GM23338 (cell line): ENCODE measurements at regions not wholly inside any gene's neighbourhood (a gene's known extent, or its start where the extent isn't known, plus 50 kb on each side); places are given as distances from the start of the nearest gene placed in this dataset.

ENCODE experiments used
- ATAC-seq: fragments of 200-7000 bp; cut with Tn5 transposase; 3 replicates; pipeline ENCODE4 v1.9.1; 2020
- DNase-seq: peaks from one replicate; pipeline ENCODE4 v3.0.0-alpha.2; 2015; ENCODE audit warnings: low spot score
- H2AFZ ChIP-seq: fragments of 200-600 bp; sonication (generic); 2 replicates; pipeline ENCODE4 v1.8.0; 2016; ENCODE audit warnings: antibody characterized with exemption, mild to moderate bottlenecking, moderate library complexity
- H3F3A ChIP-seq: fragments of 200-600 bp; sonication (generic); replicated peaks from 2 replicates; pipeline ENCODE4 v1.8.0; 2017; ENCODE audit warnings: antibody characterized with exemption, mixed run types, low read depth
- H3K27ac ChIP-seq: fragments of 200-600 bp; sonication (generic); 2 replicates; pipeline ENCODE4 v1.6.1; 2016; ENCODE audit warnings: low read depth
- H3K27me3 ChIP-seq: fragments of 200-600 bp; sonication (generic); 2 replicates; pipeline ENCODE4 v1.8.0; 2016; ENCODE audit warnings: mild to moderate bottlenecking, mixed run types, moderate library complexity; ENCODE audit not compliant: insufficient read depth
- H3K36me3 ChIP-seq: fragments of 200-600 bp; sonication (generic); 2 replicates; pipeline ENCODE4 v1.8.0; 2016; ENCODE audit warnings: mild to moderate bottlenecking; ENCODE audit not compliant: insufficient read depth
- H3K4me1 ChIP-seq: fragments of 200-600 bp; sonication (generic); 2 replicates; pipeline ENCODE4 v1.8.0; 2016; ENCODE audit warnings: mild to moderate bottlenecking, moderate library complexity; ENCODE audit not compliant: insufficient read depth
- H3K4me2 ChIP-seq: fragments of 200-600 bp; sonication (generic); 2 replicates; pipeline ENCODE4 v1.7.1; 2017; ENCODE audit warnings: mixed run types
- H3K4me3 ChIP-seq: fragments of 200-600 bp; sonication (generic); 2 replicates; pipeline ENCODE4 v1.6.1; 2016; ENCODE audit warnings: mixed run types
- H3K79me2 ChIP-seq: fragments of 200-600 bp; sonication (generic); replicated peaks from 2 replicates; pipeline ENCODE4 v1.8.0; 2017; ENCODE audit warnings: mild to moderate bottlenecking; ENCODE audit not compliant: insufficient read depth
- H3K9me2 ChIP-seq: fragments of 200-600 bp; sonication (generic); 2 replicates; pipeline ENCODE4 v1.8.0; 2017; ENCODE audit not compliant: insufficient read depth
- H4K20me1 ChIP-seq: fragments of 200-600 bp; sonication (generic); replicated peaks from 2 replicates; pipeline ENCODE4 v1.8.0; 2017; ENCODE audit warnings: mild to moderate bottlenecking; ENCODE audit not compliant: insufficient read depth
- H3K27ac Mint-ChIP-seq: 2 replicates; pipeline ENCODE4 v1.8.0; 2020; ENCODE audit warnings: inconsistent platforms, mild to moderate bottlenecking, moderate library complexity, mixed read lengths
- H3K27me3 Mint-ChIP-seq: 3 replicates; pipeline ENCODE4 v1.8.0; 2022; ENCODE audit warnings: low read depth, mild to moderate bottlenecking, moderate library complexity, mixed read lengths, inconsistent platforms; ENCODE audit not compliant: insufficient read depth, poor library complexity
- H3K36me3 Mint-ChIP-seq: 3 replicates; pipeline ENCODE4 v1.8.0; 2021; ENCODE audit warnings: low read depth, mild to moderate bottlenecking, inconsistent platforms, moderate library complexity, mixed read lengths
- H3K4me1 Mint-ChIP-seq: 3 replicates; pipeline ENCODE4 v1.8.0; 2020; ENCODE audit warnings: mild to moderate bottlenecking, inconsistent platforms, mixed read lengths
- H3K4me3 Mint-ChIP-seq: 3 replicates; pipeline ENCODE4 v1.8.0; 2021; ENCODE audit warnings: moderate library complexity, mild to moderate bottlenecking, inconsistent platforms, mixed read lengths
- H3K9me3 Mint-ChIP-seq: 3 replicates; pipeline ENCODE4 v1.8.0; 2020; ENCODE audit warnings: moderate library complexity, mild to moderate bottlenecking, inconsistent platforms, mixed read lengths
- CREB1 ChIP-seq: fragments of 250-450 bp; sonication (Bioruptor Pico); IDR thresholded peaks from 2 replicates; pipeline ENCODE4 v1.5.0; 2020; ENCODE audit warnings: low read depth, mild to moderate bottlenecking, moderate library complexity
- CTCF ChIP-seq, 2 experiments: fragments of 200-600 bp in 1 of 2; sonication (generic) in 1 of 2; conservative IDR thresholded peaks; 2 replicates each; pipeline versions ENCODE4 v1.5.1 to v1.6.1; 2016 to 2017; ENCODE audit warnings: antibody characterized with exemption in 2 of 2, low read depth in 2 of 2, mild to moderate bottlenecking in 2 of 2, moderate library complexity in 1 of 2
- ETS1 ChIP-seq: IDR thresholded peaks from 2 replicates; pipeline ENCODE4 v1.6.1; 2016; ENCODE audit warnings: antibody characterized with exemption
- EZH2 ChIP-seq: fragments of 200-600 bp; sonication (generic); IDR thresholded peaks from one replicate; pipeline ENCODE4 v1.8.0; 2017; ENCODE audit warnings: antibody characterized with exemption, mild to moderate bottlenecking, low read depth; ENCODE audit not compliant: unreplicated experiment
- EZH2phosphoT487 ChIP-seq: fragments of 200-600 bp; sonication (generic); IDR thresholded peaks from one replicate; pipeline ENCODE4 v1.8.1; 2018; ENCODE audit warnings: antibody characterized with exemption; ENCODE audit not compliant: unreplicated experiment
- JUNB ChIP-seq: IDR thresholded peaks from one replicate; pipeline ENCODE4 v1.6.1; 2016; ENCODE audit warnings: antibody characterized with exemption; ENCODE audit not compliant: unreplicated experiment
- NANOG ChIP-seq: IDR thresholded peaks from 2 replicates; pipeline ENCODE4 v1.6.1; 2016; ENCODE audit warnings: antibody characterized with exemption, borderline replicate concordance
- POLR2AphosphoS5 ChIP-seq: IDR thresholded peaks from 2 replicates; pipeline ENCODE4 v1.6.1; 2016; ENCODE audit warnings: antibody characterized with exemption, low read depth
- REST ChIP-seq: IDR thresholded peaks from one replicate; pipeline ENCODE4 v1.6.1; 2018; ENCODE audit warnings: antibody characterized with exemption; ENCODE audit not compliant: unreplicated experiment
- STAT1 ChIP-seq: IDR thresholded peaks from one replicate; pipeline ENCODE4 v1.6.1; 2016; ENCODE audit warnings: antibody characterized with exemption; ENCODE audit not compliant: unreplicated experiment
- ZNF114 ChIP-seq: fragments of 250-450 bp; sonication (Bioruptor Pico); IDR thresholded peaks from 2 replicates; pipeline ENCODE4 v1.5.0; 2020; ENCODE audit warnings: mild to moderate bottlenecking, moderate library complexity
- ZNF331 ChIP-seq: fragments of 250-450 bp; sonication (Bioruptor Pico); IDR thresholded peaks from 2 replicates; pipeline ENCODE4 v1.5.0; 2020; ENCODE audit warnings: low read depth, mild to moderate bottlenecking, moderate library complexity
- ZNF462 ChIP-seq: fragments of 250-450 bp; sonication (Bioruptor Pico); IDR thresholded peaks from 2 replicates; pipeline ENCODE4 v1.5.0; 2020; ENCODE audit warnings: mild to moderate bottlenecking, moderate library complexity

- H3K4me3 Mint-ChIP-seq, result no peak overlapping the region
- no peaks in the 10 kb centered on the region for H3K27me3 Mint-ChIP-seq
- H3K79me2 ChIP-seq, result no peaks in the 10 kb centered on the region
Observed at GRCh38 chr5:15284706-15285105, 215.3 kb upstream of the FBXL7 start.

More at GRCh38 chr5:15284706-15285105, 215.3 kb upstream of the FBXL7 start:
- H3K36me3 Mint-ChIP-seq, result no peaks in the 10 kb centered on the region
- H3K27me3 ChIP-seq, result no peaks in the 10 kb centered on the region
- H3K4me3 ChIP-seq, result no peak overlapping the region
- no peaks in the 10 kb centered on the region for H3K36me3 ChIP-seq
- DNase-seq (no peak), ATAC-seq (no peak)
- peaks cover 12% of the 10 kb centered on the region; the same call in 1 of the 2 replicates for H3K9me2 ChIP-seq
- no peak overlapping the region for H3K4me2 ChIP-seq
- H3K4me1 Mint-ChIP-seq, result no peaks in the 10 kb centered on the region
- H3F3A ChIP-seq, result no peaks in the 10 kb centered on the region
- TF ChIP-seq EZH2phosphoT487, result no peak
- TF ChIP-seq ETS1, result no peak
- no peak for TF ChIP-seq ZNF114
- TF ChIP-seq STAT1, result no peak
- no peak for TF ChIP-seq CTCF (conservative IDR thresholded peaks at IDR 0.05; ENCODE audit: low read depth in 2 of 2)
- no peak for TF ChIP-seq JUNB
- no peak for TF ChIP-seq REST
- TF ChIP-seq ZNF331, result no peak
- TF ChIP-seq EZH2, result no peak
- TF ChIP-seq NANOG, result no peak
- no peak for TF ChIP-seq CREB1 (CRISPR knock-in tag)
- no peak for TF ChIP-seq POLR2AphosphoS5
- no peak for TF ChIP-seq ZNF462 (CRISPR knock-in tag)
- no peak overlapping the region for H3K27ac Mint-ChIP-seq
- no peaks in the 10 kb centered on the region for H3K9me3 Mint-ChIP-seq
- H3K27ac ChIP-seq, result no peak overlapping the region
- H3K4me1 ChIP-seq, result no peaks in the 10 kb centered on the region
- no peak overlapping the region for H2AFZ ChIP-seq
- H4K20me1 ChIP-seq, result no peaks in the 10 kb centered on the region
